ENCODE measurements at regions not wholly inside any gene's neighbourhood (a gene's known extent, or its start where the extent isn't known, plus 50 kb on each side); places are given as distances from the start of the nearest gene placed in this dataset.

GRCh38 chr22:48676266-48677167 is 1151.2 kb downstream of the BRD1 start:
- 82 to 92% (median 84%) methylated on average over 4 to 15 of the region's 15 CpGs for WGBS, 4 donors

GRCh38 chr22:48675830-48676145 is 1151.9 kb downstream of the BRD1 start:
- H3K27me3 ChIP-seq: no peaks in the 10 kb centered on the region
- WGBS, 4 donors: 86 to 98% (median 94%) methylated on average over 3 to 4 of the region's 4 CpGs
- TF ChIP-seq CTCF (IDR thresholded peaks at IDR 0.05) (no peak), POLR2A (IDR thresholded peaks at IDR 0.05) (no peak)
- H3K4me3 ChIP-seq: no peak overlapping the region
- peaks cover 0 to 7% (median 0%) of the 10 kb centered on the region in 3 donors for H3K9me3 ChIP-seq (replicated peaks in 1 of 3)
- no peaks in the 10 kb centered on the region for H3K4me1 ChIP-seq (replicated peaks in 1 of 2)
- H3K36me3 ChIP-seq (replicated peaks in 1 of 2): no peaks in the 10 kb centered on the region
- H3K27ac ChIP-seq: no peak overlapping the region
- no peak for DNase-seq
- intact Hi-C loops (cut with DNase I): no loop called here

More at GRCh38 chr22:48676266-48677167, 1151.2 kb downstream of the BRD1 start:
- peaks cover 0 to 7% (median 0%) of the 10 kb centered on the region in 3 donors for H3K9me3 ChIP-seq (replicated peaks in 1 of 3)
- no peak for TF ChIP-seq CTCF (IDR thresholded peaks at IDR 0.05)
- TF ChIP-seq POLR2A (IDR thresholded peaks at IDR 0.05): no peak
- DNase-seq: no peak
- H3K4me1 ChIP-seq (replicated peaks in 1 of 2): no peaks in the 10 kb centered on the region
- no peaks in the 10 kb centered on the region for H3K27me3 ChIP-seq
- intact Hi-C loops (cut with DNase I): no loop called here
- H3K36me3 ChIP-seq (replicated peaks in 1 of 2): no peaks in the 10 kb centered on the region
- no peak overlapping the region for H3K27ac ChIP-seq
- no peak overlapping the region for H3K4me3 ChIP-seq

- no peak for DNase-seq
- intact Hi-C loops (cut with DNase I): no loop called here
- H3K27me3 ChIP-seq: no peaks in the 10 kb centered on the region
- H3K9me3 ChIP-seq (replicated peaks in 1 of 3): peaks cover 0 to 7% (median 0%) of the 10 kb centered on the region in 3 donors
- 85 to 92% (median 86%) methylated on average over 12 to 15 of the region's 15 CpGs for WGBS, 4 donors
- H3K36me3 ChIP-seq (replicated peaks in 1 of 2): no peaks in the 10 kb centered on the region
- H3K4me1 ChIP-seq (replicated peaks in 1 of 2): no peaks in the 10 kb centered on the region
- TF ChIP-seq CTCF (IDR thresholded peaks at IDR 0.05): no peak
- TF ChIP-seq POLR2A (IDR thresholded peaks at IDR 0.05): no peak
- no peak overlapping the region for H3K4me3 ChIP-seq
- H3K27ac ChIP-seq: no peak overlapping the region
Measured at GRCh38 chr22:48675141-48675829, 1152.4 kb downstream of the BRD1 start.

- intact Hi-C loops (cut with DNase I): no loop called here
- peaks cover 0 to 7% (median 0%) of the 10 kb centered on the region in 3 donors for H3K9me3 ChIP-seq (replicated peaks in 1 of 3)
- DNase-seq: no peak
- 88 to 91% (median 90%) methylated on average over 23 to 24 of the region's 24 CpGs for WGBS, 4 donors
- no peak overlapping the region for H3K4me3 ChIP-seq
- H3K27ac ChIP-seq: no peak overlapping the region
- no peaks in the 10 kb centered on the region for H3K27me3 ChIP-seq
- no peaks in the 10 kb centered on the region for H3K4me1 ChIP-seq (replicated peaks in 1 of 2)
- no peaks in the 10 kb centered on the region for H3K36me3 ChIP-seq (replicated peaks in 1 of 2)
- TF ChIP-seq CTCF (IDR thresholded peaks at IDR 0.05): no peak
- no peak for TF ChIP-seq POLR2A (IDR thresholded peaks at IDR 0.05)
Measured at GRCh38 chr22:48673806-48674500, 1153.7 kb downstream of the BRD1 start.

Data from adrenal gland (tissue), 9 donors.